ENCODE measurements at regions not wholly inside any gene's neighbourhood (a gene's known extent, or its start where the extent isn't known, plus 50 kb on each side); places are given as distances from the start of the nearest gene placed in this dataset.

DNA sequence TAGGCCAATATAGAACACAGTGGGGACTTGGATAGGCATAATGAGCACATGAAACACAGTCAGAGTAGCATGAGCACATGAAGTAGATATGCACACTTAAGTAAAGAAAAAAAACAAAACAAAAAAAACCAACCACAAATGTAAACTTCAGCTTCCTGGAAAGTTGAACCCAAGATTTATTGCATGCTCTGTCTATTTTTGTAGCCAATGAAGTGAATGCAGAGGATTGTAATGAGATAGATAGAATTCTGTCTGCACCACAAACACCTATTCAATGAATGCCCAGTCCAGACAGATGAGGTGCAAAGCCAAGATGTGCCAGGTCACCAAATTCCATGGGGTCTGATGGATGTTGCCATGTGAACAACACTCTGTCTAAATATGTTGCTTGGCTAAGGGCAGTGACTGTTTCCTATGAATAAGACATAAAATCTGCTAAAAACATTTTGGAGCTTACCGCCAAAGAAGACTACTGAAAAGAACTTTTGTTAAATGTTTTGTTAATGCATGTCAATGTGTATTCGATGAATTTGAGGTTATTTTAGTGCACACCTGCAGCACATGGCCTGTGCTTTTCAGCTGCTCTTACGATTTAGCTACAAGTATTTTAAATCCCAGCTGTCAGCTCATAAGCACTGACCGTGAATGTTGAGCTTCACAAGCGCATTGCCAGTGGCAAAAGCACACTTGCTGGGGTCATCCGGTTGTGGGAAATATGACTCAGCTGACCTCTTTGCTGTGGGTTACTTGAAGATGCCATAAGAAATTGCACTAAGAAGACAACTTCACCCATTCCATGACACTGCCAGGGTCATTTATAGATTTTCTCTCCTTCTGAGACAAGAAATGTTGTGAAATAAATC is 374.8 kb upstream of the GNPDA2 start:
- H3K4me3 ChIP-seq (ENCODE audit: low read depth, low read length) = no peak overlapping the region
- DNase-seq (ENCODE audit: low read depth) = no peak
- TF ChIP-seq, protein P1, sequence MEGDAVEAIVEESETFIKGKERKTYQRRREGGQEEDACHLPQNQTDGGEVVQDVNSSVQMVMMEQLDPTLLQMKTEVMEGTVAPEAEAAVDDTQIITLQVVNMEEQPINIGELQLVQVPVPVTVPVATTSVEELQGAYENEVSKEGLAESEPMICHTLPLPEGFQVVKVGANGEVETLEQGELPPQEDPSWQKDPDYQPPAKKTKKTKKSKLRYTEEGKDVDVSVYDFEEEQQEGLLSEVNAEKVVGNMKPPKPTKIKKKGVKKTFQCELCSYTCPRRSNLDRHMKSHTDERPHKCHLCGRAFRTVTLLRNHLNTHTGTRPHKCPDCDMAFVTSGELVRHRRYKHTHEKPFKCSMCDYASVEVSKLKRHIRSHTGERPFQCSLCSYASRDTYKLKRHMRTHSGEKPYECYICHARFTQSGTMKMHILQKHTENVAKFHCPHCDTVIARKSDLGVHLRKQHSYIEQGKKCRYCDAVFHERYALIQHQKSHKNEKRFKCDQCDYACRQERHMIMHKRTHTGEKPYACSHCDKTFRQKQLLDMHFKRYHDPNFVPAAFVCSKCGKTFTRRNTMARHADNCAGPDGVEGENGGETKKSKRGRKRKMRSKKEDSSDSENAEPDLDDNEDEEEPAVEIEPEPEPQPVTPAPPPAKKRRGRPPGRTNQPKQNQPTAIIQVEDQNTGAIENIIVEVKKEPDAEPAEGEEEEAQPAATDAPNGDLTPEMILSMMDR (IDR thresholded peaks at IDR 0.05; ENCODE audit: insufficient read depth, low read depth, low read length) = no peak

DNA sequence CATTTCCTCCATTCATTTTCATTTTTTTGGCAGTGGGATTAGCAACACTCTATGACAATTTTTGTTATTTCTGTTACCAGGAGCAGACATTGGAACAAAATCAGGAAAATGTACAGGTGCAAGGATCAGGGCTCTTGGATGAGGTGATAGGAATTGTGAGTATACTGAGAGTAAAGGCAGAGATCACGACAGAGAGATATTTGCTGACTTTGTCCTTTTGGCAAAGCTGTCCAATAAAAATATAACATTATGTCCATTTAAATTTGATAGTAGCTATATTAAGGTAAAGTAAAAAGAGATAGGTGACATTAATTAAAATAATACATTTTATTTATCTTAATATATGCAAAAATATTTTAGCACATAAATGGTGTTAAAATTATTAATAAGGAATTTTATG is 373.1 kb upstream of the GNPDA2 start:
- no peak for DNase-seq (ENCODE audit: low read depth)
- no peak overlapping the region for H3K4me3 ChIP-seq (ENCODE audit: low read depth, low read length)
- TF ChIP-seq, protein P1 (IDR thresholded peaks at IDR 0.05; ENCODE audit: insufficient read depth, low read depth, low read length) = no peak

DNA sequence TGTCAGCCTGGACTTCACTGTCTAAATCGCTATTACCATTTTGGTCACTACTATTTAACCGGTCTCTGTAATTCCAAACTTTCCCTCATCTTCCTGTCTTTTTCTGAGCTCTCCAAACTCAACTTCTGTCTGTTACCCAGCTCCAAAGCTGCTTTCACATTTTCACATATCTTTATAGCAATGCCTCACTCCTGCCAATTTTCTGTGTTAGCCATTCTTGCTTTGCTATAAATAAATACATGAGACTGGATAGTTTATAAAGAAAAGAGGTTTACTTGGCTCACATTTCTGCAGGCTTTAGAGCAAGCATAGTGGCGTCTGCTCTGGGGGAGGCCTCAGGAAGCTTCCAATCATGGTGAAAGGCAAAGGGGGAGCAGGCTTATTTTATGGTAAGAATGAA is 368.3 kb upstream of the GNPDA2 start:
- H3K4me3 ChIP-seq (ENCODE audit: low read depth, low read length) = no peak overlapping the region
- TF ChIP-seq, protein P1 (IDR thresholded peaks at IDR 0.05; ENCODE audit: insufficient read depth, low read depth, low read length) = no peak
- DNase-seq (ENCODE audit: low read depth) = no peak

DNA sequence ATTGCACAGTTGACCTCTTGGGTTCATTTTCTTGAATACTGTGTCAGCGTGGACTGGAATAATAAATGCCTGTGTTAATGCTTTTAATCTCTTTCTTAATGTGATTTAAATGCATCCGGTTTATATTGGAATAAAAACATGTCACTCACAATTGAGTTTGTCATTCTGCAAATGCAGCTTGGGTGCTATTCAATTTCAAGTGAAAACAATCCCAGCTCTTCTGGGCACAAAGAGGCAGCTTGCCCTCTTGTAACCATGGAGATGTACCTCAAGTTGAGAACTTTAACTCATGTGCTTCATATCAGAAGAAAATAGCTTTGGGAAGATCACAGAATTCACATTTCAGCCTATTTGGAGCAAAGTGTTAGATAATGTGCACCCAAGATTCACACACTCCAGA is 355.7 kb upstream of the GNPDA2 start:
- no peak for DNase-seq (ENCODE audit: low read depth)
- TF ChIP-seq, protein P1 (IDR thresholded peaks at IDR 0.05; ENCODE audit: insufficient read depth, low read depth, low read length) = no peak
- no peak overlapping the region for H3K4me3 ChIP-seq (ENCODE audit: low read depth, low read length)

DNA sequence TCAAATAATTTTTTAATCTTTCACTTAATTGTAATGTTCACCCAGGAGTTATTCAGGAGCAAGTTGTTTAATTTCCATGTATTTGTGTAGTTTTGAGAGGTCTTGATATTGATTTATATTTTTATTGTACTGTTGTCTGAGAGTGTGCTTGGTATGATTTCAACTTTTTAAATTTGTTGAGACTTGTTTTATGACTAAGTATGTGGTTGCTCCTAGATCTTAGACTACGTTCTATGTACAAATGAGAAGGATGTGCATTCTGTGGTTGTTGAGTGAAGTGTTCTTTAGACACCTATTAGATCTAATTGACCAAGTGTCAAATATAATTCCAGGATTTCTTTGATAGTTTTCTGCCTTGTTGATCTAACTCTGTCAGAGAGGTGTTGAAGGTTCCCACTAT is 353.3 kb upstream of the GNPDA2 start:
- DNase-seq (ENCODE audit: low read depth) = no peak
- TF ChIP-seq, protein P1 (IDR thresholded peaks at IDR 0.05; ENCODE audit: insufficient read depth, low read depth, low read length) = no peak
- no peak overlapping the region for H3K4me3 ChIP-seq (ENCODE audit: low read depth, low read length)

DNA sequence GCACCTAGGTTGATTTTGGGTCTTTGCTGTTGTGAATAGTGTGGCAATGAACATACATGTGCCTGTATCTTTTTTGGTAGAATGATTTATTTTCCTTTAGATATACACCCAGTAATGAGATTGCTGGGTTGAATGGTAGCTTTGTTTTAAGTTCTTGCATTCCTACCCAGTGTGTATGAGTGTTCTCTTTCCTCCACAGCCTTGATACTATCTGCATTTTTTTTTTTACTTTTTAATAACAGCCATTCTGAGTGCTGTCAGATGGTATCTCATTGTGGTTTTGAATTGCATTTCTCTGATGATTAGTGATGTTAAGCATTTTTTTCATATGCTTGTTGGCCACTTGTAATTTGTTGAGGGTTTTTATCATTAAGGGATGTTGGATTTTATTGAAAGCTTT is 351.8 kb upstream of the GNPDA2 start:
- TF ChIP-seq, protein P1 (IDR thresholded peaks at IDR 0.05; ENCODE audit: insufficient read depth, low read depth, low read length) = no peak
- no peak overlapping the region for H3K4me3 ChIP-seq (ENCODE audit: low read depth, low read length)
- no peak for DNase-seq (ENCODE audit: low read depth)

DNA sequence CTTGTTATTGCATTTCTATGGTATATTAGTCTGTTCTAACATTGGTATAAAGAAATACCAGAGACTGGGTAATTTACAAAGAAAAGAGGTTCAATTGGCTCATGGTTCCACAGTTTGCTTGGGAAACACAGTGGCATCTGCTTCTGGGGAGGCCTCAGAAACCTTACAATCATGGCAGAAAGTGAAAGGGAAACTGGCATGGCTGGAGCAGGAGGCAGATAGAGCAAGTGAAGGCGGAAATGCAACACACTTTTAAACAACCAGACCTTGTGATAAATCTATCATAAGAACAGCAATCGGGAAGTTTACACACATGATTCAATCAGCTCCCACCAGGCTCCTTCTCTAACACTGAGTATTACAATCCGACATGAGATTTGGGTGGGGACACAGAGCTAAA is 346.6 kb upstream of the GNPDA2 start:
- TF ChIP-seq, protein P1 (IDR thresholded peaks at IDR 0.05; ENCODE audit: insufficient read depth, low read depth, low read length) = no peak
- no peak for DNase-seq (ENCODE audit: low read depth)
- H3K4me3 ChIP-seq (ENCODE audit: low read depth, low read length) = no peak overlapping the region

All from fibroblast of villous mesenchyme (primary cell).